ENCODE measurements at regions not wholly inside any gene's neighbourhood (a gene's known extent, or its start where the extent isn't known, plus 50 kb on each side); places are given as distances from the start of the nearest gene placed in this dataset.

- no peak for TF ChIP-seq POLR2A (IDR thresholded peaks at IDR 0.05)
- TF ChIP-seq CTCF (IDR thresholded peaks at IDR 0.05), result no peak
Measured at GRCh38 chr14:106809615-106810014, 1283.2 kb downstream of the TMEM121 start.
